NCI-H1105 treated with DMSO at 0.1 percent for 48 hours (cell line): ENCODE measurements at regions not wholly inside any gene's neighbourhood (a gene's known extent, or its start where the extent isn't known, plus 50 kb on each side); places are given as distances from the start of the nearest gene placed in this dataset.
"Not testable (repeated sequence)": the region's sequence is repeated elsewhere in the genome, so short reads cannot be mapped to it uniquely, and the experiment has no call there.

Experiments
- DNase-seq: peaks from one replicate; lab custom pipeline; 2025; lab: John Stamatoyannopoulos, UW

DNA sequence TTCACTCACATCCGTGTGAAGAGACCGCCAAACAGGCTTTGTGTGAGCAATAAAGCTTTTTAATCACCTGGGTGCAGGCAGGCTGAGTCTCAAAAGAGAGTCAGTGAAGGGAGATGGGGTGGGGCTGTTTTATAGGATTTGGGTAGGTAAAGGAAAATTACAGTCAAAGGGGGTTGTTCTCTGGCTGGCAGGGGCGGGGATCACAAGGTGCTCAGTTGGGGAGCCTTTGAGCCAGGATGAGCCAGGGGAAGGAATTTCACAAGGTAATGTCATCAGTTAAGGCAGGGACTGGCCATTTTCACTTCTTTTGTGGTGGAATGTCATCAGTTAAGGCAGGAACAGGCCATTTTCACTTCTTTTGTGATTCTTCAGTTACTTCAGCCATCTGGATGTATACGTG, 210.3 kb upstream of the ELL2 start:
- DNase-seq = not testable (repeated sequence)

DNA sequence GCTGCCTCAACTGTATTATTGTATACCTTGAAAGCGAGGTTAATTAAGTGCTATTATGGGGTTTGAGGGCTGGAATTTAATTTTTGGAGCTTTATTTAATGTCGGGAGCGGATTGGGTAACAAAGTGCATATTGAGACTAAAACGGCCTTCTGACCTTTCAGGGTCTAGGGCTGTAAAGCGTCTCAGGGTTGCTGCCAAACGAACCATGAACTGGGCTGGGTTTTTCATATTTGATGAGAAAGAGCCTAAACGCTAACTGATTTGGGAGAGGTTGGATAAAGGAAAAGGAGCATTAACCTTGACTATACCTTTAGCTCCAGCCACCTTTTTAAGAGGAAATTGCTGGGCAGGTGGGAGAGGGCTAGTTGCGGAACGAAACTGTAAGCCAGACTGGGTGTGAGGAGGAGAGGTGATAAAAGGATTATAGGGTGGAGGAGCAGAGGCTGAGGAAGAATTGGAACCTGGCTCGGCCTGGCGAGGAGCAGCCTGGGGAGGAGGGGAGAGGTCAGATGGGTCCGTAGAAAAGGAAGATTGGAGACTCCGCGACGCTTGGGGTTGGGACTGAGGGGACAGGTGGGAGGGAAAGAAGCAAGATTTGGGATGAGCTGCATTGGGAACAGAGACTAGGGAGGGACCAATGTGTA, 209.0 kb upstream of the ELL2 start:
- not testable (repeated sequence) for DNase-seq

DNA sequence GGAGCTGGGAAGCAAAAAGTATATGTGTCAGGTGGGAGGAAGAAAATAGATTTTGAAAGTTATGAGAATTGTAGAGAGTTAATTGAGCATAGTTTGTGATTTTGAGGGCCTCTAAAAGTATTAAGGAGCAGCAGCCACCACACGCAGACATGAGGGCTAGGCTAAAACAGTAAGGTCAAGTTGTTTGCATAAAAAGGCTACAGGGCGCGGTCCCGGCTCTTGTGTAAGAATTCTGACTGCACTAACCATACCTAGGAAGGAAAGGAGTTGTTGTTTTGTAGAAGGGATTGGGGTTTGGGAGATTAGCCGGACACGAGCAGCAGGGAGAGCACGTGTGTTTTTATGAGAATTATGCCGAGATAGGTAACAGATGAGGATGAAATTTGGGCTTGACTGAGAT, 207.2 kb upstream of the ELL2 start:
- not testable (repeated sequence) for DNase-seq

DNA sequence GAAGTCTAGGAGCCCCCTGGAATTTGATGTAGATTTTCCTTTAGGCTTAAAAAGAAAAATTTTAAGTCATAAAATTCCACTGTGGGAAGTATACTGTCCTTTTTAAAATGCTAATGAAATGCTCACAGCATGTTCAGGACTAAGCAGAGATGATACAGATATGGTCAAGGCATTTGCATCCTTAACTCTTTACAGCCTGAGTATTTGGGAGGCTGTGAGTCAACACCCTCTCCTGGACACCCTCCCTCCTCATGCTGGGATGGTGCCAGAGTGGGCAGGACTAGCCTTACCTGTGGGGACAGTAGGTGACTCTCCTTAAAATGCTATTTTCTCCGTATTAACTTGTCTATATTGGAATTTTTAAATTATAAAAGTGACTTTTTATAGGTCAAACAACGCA, 197.4 kb upstream of the ELL2 start:
- no peak for DNase-seq

DNA sequence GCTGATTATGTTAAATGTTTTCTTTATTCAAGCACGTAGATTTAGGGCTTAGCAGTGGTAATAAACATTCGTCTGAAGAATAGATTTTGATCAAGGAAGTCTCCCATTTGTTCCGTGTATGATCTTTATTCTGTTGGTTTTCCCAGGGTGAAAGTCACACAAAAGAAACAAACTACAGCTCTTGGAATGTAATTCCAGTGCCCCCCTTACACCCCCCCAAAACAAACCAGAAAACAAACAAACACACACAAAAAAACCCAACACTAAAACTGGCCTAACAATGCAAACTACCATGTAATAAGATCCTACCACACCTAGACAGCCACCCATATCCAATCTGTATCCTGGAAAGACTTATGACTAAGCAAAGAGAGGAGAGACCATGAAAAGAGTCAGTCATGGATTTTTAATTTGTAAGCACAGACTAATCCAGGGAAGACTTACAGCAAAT, 196.2 kb upstream of the ELL2 start:
- no peak for DNase-seq

DNA sequence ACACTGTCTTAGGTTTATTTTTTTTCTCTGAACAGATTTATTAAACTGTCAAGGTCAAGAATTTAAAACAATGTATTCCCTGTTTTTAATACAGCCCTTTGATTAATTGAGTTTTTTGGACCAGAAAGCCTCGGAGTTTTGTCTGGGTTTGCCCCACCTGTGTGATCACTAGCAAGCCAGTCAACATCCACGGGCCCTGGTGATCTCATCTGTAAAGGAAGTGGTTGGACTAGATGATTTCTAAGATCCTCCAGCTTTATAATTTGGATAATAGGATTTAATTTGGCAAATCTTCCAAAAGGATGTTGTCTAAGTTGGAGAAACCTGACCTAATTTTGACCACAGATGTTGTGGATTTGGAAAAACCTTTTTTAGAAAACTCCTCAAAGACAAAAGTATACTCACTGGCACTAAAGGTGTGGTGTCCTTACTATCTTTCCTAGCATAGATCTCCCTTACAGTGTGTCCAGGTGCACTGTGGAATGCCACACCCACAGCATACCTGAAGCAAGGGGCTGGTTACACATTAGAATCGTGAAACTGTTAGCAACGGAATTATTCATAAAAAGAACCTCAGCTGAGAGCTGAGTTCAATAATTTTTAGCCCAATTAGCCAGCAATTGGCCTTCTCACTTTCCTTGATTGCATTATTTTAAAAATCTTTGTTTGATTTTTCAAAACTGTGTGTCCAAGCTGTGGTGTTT, 195.6 kb upstream of the ELL2 start:
- no peak for DNase-seq

DNA sequence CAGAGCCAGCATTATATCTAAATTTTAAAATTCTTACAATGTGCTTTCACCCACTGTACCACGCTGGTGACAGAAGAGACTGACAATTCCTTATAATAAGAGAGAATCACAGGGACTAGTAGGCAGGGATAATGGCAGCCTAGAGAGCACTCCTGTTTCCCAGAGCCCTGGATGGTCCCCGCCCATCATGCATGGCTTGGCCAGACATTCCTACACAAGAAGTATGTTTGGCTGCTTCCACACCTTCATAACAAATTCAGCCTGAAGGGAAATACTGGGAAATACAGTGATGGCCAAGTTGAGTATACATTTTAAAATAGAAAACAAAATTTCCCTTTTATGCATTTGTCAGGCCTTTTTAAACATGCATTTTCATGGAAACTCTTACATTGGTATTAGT, 193.5 kb upstream of the ELL2 start:
- no peak for DNase-seq

DNA sequence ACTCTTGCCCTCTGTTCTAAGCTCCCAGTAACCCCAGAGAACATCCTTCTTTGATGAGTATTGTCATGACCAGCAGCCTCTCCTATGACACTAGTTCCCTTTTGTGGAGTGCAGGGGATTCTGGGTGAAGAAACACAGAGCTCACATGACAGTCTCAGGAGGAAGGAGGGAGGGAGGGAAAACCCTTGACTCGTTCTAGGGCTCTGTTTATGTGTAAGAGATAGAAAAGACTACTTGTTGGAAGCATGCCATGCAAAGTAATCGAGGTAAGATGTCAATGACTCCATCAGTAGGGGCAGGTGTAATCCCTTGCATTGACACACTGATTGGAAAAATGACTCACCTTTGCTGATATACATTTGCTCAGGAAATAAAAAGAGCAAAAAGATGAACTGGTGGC, 190.2 kb upstream of the ELL2 start:
- DNase-seq = no peak

DNA sequence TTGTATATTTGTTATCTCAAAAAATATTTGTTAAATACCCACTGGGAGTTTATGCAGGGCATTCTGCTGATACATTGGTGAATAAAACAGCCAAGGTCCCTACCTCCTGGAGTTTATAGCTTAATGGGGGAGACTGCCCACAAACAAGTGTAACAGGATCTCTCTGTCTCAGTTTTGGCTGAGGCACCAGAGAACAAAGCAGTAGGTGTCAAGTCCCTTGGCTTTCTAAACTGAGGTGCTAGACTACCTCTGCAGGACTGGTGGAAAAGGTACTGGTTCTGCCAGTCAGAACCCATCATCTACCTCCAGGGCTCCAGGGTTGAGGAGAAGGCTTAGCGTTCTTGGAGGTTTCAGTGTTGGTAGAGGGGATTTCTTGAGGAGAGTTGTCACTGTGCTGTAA, 188.4 kb upstream of the ELL2 start:
- DNase-seq = no peak

DNA sequence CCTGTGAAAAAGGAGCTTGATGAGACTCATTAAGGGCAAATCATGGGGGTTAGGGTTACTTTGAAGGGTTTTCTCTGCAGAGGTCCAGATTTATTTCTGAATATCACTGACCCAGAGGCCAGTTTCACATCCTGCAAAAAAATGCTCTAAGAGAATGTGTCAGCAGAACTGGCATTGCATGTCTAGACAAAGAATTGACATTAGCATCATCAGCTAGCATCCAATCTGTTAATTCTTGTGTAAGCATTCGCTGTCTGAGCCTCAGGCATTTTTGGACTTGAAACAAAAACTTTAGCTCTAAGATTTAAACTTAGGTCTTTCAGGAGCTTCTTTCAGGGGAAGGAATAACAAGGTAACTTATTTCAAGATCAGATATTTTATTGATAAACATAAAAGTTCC, 187.9 kb upstream of the ELL2 start:
- DNase-seq = no peak

DNA sequence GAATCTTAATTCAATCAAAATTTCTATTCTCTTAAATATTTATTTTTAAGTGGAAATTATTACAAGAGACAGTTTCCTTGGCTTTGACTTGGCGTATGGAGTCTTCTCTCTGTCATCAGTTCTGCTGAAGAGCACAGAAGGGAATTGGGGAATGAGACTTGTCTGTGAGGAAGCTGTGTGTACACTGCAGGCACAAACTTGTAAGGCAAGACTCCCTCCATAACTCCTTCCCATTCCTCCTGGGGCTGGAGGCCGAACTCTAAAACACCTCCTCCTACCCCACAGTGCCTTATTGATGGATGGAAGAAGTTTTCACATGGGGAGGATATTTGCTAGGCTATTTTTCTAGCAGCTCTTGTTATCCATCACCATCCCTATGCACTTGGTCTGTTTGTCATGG, 187.4 kb upstream of the ELL2 start:
- DNase-seq = no peak

DNA sequence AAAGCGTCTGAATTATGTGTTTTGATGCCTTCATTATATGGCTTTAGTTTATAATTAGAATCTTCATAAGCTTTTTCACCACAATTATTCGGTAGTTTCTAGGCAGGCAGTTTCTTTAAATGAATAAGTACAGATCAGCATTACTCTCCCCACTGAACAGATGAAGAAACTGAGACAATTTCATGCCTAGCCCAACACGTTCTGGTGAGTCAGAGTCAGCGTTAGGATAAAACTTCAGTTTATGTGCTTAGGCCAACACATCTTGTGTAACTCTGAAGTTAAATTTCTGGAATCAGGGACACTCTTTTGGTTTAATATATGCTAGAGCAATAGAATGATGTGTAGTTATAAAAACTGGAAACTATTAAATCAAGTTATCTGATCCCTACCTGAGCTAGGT, 186.7 kb upstream of the ELL2 start:
- DNase-seq = no peak

DNA sequence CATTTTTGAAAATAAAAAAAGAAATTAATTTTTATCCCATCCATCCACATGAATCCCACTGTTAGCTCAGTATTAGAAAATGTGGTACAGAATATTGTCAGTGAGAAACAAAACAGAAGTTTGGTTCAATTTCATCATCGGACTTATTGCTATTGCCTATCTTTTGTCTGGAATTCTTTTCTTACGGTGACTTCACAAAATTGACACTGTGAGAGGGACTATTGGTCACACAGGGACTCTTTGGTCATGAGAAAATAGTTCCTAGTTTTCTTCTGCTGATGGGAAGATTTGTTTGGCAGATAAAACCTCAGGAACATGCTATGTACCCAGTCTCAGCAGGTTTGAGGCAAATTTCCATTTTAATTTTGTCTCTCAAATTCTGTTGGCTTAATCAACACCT, 186.2 kb upstream of the ELL2 start:
- DNase-seq = no peak

DNA sequence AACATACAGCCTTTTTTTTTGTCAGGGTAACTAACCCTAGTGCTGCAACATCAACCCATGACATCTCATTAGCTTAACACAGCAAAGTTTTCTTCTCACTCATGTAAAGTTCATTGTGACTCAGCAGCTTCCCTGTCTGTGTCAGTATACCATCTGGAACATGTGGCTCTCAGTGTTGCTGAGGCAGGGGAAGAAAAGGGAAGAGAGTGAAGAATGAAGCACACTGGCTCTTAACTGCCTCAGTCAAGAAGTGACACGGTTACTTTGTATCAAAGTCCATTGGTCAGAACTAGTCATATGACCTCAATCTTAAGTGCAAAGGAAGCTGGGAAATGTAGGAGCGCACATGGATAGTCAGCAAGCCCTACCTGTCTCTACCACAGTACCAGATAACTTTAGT, 185.0 kb upstream of the ELL2 start:
- DNase-seq = no peak

DNA sequence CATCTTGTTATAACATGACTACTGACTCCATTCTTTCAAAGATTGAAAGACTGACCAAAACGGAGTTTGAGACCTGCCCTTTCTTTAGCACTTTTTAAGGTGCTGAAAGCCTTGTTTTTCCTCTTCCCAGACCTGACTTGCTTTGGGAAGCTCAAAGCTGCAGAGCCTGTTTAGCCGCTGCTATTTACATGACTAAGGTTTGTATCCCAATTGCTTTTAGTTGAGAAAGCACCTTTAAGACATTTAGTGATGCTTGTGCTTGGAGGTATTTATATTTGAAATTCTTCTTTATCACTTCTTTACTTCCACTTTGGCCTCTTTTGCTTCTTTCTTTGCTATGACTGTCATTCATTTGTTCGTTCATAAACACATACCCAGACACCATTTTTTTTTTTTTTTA, 182.6 kb upstream of the ELL2 start:
- DNase-seq = no peak

DNA sequence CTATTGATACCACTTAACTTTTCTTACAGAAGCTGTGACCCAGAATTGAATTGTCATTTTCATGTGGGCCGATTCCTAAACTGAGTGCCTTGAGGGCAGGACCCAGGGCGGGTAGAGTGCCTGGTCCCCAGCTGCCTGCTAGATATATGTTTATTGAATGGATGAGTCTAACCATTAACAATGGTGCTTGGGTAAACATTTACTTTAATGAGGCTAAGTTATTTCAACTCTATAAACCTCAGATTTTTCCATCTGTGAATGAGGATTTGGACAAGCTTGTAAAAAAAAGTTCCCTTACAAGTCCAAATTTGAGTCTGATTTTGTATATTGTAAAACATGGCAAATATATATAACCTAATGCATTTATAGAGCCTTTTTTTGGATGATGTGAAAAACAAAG, 181.8 kb upstream of the ELL2 start:
- no peak for DNase-seq

DNA sequence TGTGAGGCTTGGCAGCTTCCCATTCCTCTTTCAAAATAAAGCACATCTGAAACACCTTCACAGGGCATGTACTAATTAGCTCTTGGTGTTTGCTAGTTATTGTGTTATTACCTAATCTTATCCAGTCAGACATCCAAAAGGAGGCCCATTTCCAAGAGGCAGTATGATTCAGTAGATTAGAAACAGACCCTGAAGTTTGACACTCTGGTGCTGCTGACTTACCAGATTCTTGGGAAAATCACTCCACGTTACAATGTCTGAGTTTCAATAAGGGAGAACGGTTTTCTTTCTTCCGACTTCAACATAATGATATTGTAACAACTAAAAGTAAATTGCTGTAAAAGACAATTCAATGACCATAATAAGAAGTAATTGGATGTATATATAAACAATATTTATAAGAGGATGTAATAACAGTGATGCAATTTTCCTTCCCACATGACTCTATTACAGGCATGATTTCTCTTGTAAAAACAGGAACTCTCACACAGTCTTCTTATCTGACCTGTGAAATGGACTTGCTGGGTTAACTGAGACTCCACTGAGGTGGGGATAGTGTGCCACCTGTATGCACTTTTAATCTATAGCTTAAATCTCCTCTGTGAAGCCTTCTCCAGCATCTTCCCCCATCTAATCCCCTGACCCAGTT, 181.3 kb upstream of the ELL2 start:
- no peak for DNase-seq

DNA sequence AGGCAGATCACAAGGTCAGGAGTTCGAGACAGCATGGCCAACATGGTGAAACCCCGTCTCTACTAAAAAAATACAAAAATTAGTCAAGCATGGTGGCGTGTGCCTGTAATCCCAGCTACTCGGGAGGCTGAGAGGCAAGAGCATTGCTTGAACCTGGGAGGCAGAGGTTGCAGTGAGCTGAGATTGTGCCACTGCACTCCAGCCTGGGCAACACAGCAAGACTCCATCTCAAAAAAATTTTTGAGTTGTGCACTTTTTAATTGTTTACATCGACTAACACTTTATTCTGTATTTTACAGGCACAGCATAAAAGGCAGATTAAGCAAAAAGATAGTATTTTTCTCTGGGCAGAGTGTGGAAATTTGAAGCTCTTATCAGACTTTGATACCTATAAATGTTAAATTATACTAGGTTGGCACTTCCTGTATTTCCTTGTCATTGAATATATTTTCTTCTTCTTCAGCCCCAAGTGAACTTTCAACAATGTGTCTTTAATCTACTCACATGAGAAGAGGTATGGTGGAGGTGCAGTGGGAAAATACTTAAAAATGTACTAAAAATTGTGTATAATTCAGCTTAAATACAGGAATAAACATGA, 180.6 kb upstream of the ELL2 start:
- no peak for DNase-seq

DNA sequence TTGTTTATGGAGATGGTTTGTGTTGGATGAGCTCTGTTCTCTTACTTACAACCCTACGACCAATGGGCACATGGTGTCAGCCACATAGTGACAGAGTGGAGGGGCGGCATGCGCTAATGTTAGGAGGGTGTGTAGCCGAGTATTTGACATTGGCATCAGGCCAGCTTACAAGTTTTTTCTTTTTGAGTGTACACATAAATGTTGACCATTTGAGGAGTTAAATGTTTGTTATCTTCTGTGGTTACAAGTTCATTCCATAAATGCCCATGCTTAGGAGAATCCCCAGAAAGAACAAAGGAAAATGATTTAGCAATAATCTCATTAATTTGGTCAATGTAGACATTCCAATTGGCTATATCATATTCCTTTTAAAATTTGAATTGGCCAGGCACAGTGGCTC, 180.1 kb upstream of the ELL2 start:
- DNase-seq = no peak

DNA sequence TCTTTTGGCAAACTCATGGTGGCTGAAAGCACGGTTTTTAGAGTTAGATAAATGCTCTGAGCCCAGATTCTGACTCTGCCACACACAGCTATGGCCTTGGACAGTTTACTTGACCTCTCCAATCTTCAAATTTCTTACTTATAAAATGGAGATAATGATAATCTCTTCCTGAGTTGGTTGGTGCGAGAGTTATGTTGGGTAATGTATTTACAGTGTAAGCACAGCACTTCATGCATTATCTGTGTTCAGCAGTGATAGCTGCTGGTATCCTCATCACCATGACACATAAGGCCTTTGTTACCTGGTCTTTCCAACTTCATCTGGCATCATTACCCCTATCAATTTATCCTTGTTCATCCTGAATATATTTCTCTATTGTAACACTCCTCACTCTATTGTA, 178.8 kb upstream of the ELL2 start:
- DNase-seq = no peak

DNA sequence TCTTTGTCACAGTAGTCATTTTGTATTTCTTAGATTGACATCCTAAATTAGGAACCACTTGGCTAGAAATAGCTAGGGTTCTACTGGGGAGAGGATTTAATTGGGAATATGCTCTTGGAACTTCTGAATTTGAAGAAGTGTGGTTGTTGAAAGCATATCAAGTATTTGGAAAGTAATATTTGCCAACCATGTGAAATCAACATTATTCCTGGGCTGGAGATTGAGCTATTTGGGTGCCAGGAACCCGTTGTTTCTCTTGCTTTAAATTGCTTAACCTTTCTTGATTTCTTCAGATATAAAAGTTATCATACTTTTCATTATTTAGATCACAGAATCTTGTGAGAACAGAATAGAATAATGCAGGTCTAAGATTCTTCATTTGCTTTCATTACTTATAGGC, 178.4 kb upstream of the ELL2 start:
- no peak for DNase-seq

DNA sequence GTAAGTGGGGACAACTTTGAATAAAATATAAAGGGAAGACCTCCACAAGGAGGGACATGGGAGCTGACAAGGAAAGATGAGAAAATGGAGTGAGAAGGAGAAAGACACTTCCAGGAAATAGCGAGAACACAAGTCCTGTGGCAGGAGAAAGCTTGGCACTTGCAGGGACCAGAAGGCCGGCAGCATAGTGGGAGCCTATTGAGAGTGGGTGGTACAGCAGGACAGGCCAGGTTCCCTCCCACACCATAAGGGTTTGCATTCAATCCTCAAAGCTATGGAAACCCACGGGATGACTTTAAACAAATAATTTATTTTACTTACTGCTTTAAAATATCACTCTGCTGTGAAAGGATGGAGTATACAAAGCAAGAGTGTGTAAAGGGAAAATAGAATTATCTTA, 173.2 kb upstream of the ELL2 start:
- no peak for DNase-seq
